ENCODE measurements at regions not wholly inside any gene's neighbourhood (a gene's known extent, or its start where the extent isn't known, plus 50 kb on each side); places are given as distances from the start of the nearest gene placed in this dataset.

- Histone ChIP-seq H3K4me1 (ENCODE audit: control insufficient read depth, insufficient read depth, low read length, unreplicated experiment) (no peaks in the 10 kb centered on the region), H2AFZ (ENCODE audit: low read length, unreplicated experiment) (no peak overlapping the region), H3K4me3 (ENCODE audit: low read depth, low read length) (no peak overlapping the region), H3K27me3 (ENCODE audit: insufficient read depth, low read length) (peaks cover 23% of the 10 kb centered on the region; the same call in 1 of the 2 replicates), H3K36me3 (ENCODE audit: insufficient read depth, low read length) (no peaks in the 10 kb centered on the region), H3K27ac (ENCODE audit: low read depth, low read length) (no peak overlapping the region), H3K79me2 (ENCODE audit: control insufficient read depth, insufficient read depth, low read length, unreplicated experiment) (no peaks in the 10 kb centered on the region)
These were observed 120.7 kb upstream of the BACH2 start for GRCh38 chr6:90417385-90417784.

GRCh38 chr6:90416322-90416721 lies 119.7 kb upstream of the BACH2 start:
- Histone ChIP-seq H3K36me3 (ENCODE audit: insufficient read depth, low read length) (no peaks in the 10 kb centered on the region), H3K4me3 (ENCODE audit: low read depth, low read length) (no peak overlapping the region), H2AFZ (ENCODE audit: low read length, unreplicated experiment) (no peak overlapping the region), H3K4me1 (ENCODE audit: control insufficient read depth, insufficient read depth, low read length, unreplicated experiment) (no peaks in the 10 kb centered on the region), H3K27ac (ENCODE audit: low read depth, low read length) (no peak overlapping the region), H3K27me3 (ENCODE audit: insufficient read depth, low read length) (peaks cover 22% of the 10 kb centered on the region; the same call in 1 of the 2 replicates), H3K79me2 (ENCODE audit: control insufficient read depth, insufficient read depth, low read length, unreplicated experiment) (no peaks in the 10 kb centered on the region)

- H3K36me3 ChIP-seq (ENCODE audit: insufficient read depth, low read length) = no peaks in the 10 kb centered on the region
- no peaks in the 10 kb centered on the region for H3K79me2 ChIP-seq (ENCODE audit: control insufficient read depth, insufficient read depth, low read length, unreplicated experiment)
- H3K4me1 ChIP-seq (ENCODE audit: control insufficient read depth, insufficient read depth, low read length, unreplicated experiment) = no peaks in the 10 kb centered on the region
- H2AFZ ChIP-seq (ENCODE audit: low read length, unreplicated experiment) = no peak overlapping the region
- no peak overlapping the region for H3K4me3 ChIP-seq (ENCODE audit: low read depth, low read length)
- H3K27me3 ChIP-seq (ENCODE audit: insufficient read depth, low read length) = peaks cover 11% of the 10 kb centered on the region; the same call in 1 of the 2 replicates
- no peak overlapping the region for H3K27ac ChIP-seq (ENCODE audit: low read depth, low read length)
These were observed 118.5 kb upstream of the BACH2 start for GRCh38 chr6:90415178-90415577.

- Histone ChIP-seq H3K36me3 (ENCODE audit: insufficient read depth, low read length) (no peaks in the 10 kb centered on the region), H3K27me3 (ENCODE audit: insufficient read depth, low read length) (peaks cover 5% of the 10 kb centered on the region; the same call in 1 of the 2 replicates), H2AFZ (ENCODE audit: low read length, unreplicated experiment) (no peak overlapping the region), H3K4me1 (ENCODE audit: control insufficient read depth, insufficient read depth, low read length, unreplicated experiment) (no peaks in the 10 kb centered on the region), H3K79me2 (ENCODE audit: control insufficient read depth, insufficient read depth, low read length, unreplicated experiment) (no peaks in the 10 kb centered on the region), H3K4me3 (ENCODE audit: low read depth, low read length) (no peak overlapping the region), H3K27ac (ENCODE audit: low read depth, low read length) (no peak overlapping the region)
These were observed 117.7 kb upstream of the BACH2 start for GRCh38 chr6:90414352-90414751.

- Histone ChIP-seq H3K4me1 (ENCODE audit: control insufficient read depth, insufficient read depth, low read length, unreplicated experiment) (no peaks in the 10 kb centered on the region), H3K27ac (ENCODE audit: low read depth, low read length) (no peak overlapping the region), H3K4me3 (ENCODE audit: low read depth, low read length) (peak overlapping the region; percentile 65), H2AFZ (ENCODE audit: low read length, unreplicated experiment) (peak overlapping the region; percentile 15), H3K27me3 (ENCODE audit: insufficient read depth, low read length) (no peaks in the 10 kb centered on the region), H3K36me3 (ENCODE audit: insufficient read depth, low read length) (no peaks in the 10 kb centered on the region), H3K79me2 (ENCODE audit: control insufficient read depth, insufficient read depth, low read length, unreplicated experiment) (no peaks in the 10 kb centered on the region)
These were observed 117.2 kb upstream of the BACH2 start for GRCh38 chr6:90413867-90414266.

GRCh38 chr6:90413396-90413795 lies 116.8 kb upstream of the BACH2 start:
- H3K79me2 ChIP-seq (ENCODE audit: control insufficient read depth, insufficient read depth, low read length, unreplicated experiment) = no peaks in the 10 kb centered on the region
- no peak overlapping the region for H3K27ac ChIP-seq (ENCODE audit: low read depth, low read length)
- peak overlapping the region; percentile 65 for H3K4me3 ChIP-seq (ENCODE audit: low read depth, low read length)
- H3K27me3 ChIP-seq (ENCODE audit: insufficient read depth, low read length) = no peaks in the 10 kb centered on the region
- H3K4me1 ChIP-seq (ENCODE audit: control insufficient read depth, insufficient read depth, low read length, unreplicated experiment) = no peaks in the 10 kb centered on the region
- H3K36me3 ChIP-seq (ENCODE audit: insufficient read depth, low read length) = no peaks in the 10 kb centered on the region
- H2AFZ ChIP-seq (ENCODE audit: low read length, unreplicated experiment) = peak overlapping the region; percentile 15

GRCh38 chr6:90412538-90413369 lies 116.1 kb upstream of the BACH2 start:
- H3K36me3 ChIP-seq (ENCODE audit: insufficient read depth, low read length) = no peaks in the 10 kb centered on the region
- H3K27ac ChIP-seq (ENCODE audit: low read depth, low read length) = no peak overlapping the region
- no peaks in the 10 kb centered on the region for H3K27me3 ChIP-seq (ENCODE audit: insufficient read depth, low read length)
- H2AFZ ChIP-seq (ENCODE audit: low read length, unreplicated experiment) = no peak overlapping the region
- no peaks in the 10 kb centered on the region for H3K4me1 ChIP-seq (ENCODE audit: control insufficient read depth, insufficient read depth, low read length, unreplicated experiment)
- H3K4me3 ChIP-seq (ENCODE audit: low read depth, low read length) = 0 out of 2 replicates have a peak overlapping the region, but pooled peaks have one; percentile 65
- no peaks in the 10 kb centered on the region for H3K79me2 ChIP-seq (ENCODE audit: control insufficient read depth, insufficient read depth, low read length, unreplicated experiment)

GRCh38 chr6:90411292-90411781 lies 114.7 kb upstream of the BACH2 start:
- Histone ChIP-seq H3K27me3 (ENCODE audit: insufficient read depth, low read length) (no peaks in the 10 kb centered on the region), H3K36me3 (ENCODE audit: insufficient read depth, low read length) (no peaks in the 10 kb centered on the region), H3K4me1 (ENCODE audit: control insufficient read depth, insufficient read depth, low read length, unreplicated experiment) (peaks cover under 1% of the 10 kb centered on the region), H2AFZ (ENCODE audit: low read length, unreplicated experiment) (no peak overlapping the region), H3K4me3 (ENCODE audit: low read depth, low read length) (no peak overlapping the region), H3K79me2 (ENCODE audit: control insufficient read depth, insufficient read depth, low read length, unreplicated experiment) (no peaks in the 10 kb centered on the region), H3K27ac (ENCODE audit: low read depth, low read length) (no peak overlapping the region)

- H3K4me3 ChIP-seq (ENCODE audit: low read depth, low read length) = no peak overlapping the region
- peaks cover 2% of the 10 kb centered on the region for H3K4me1 ChIP-seq (ENCODE audit: control insufficient read depth, insufficient read depth, low read length, unreplicated experiment)
- H3K36me3 ChIP-seq (ENCODE audit: insufficient read depth, low read length) = no peaks in the 10 kb centered on the region
- no peaks in the 10 kb centered on the region for H3K27me3 ChIP-seq (ENCODE audit: insufficient read depth, low read length)
- no peak overlapping the region for H3K27ac ChIP-seq (ENCODE audit: low read depth, low read length)
- no peaks in the 10 kb centered on the region for H3K79me2 ChIP-seq (ENCODE audit: control insufficient read depth, insufficient read depth, low read length, unreplicated experiment)
- no peak overlapping the region for H2AFZ ChIP-seq (ENCODE audit: low read length, unreplicated experiment)
These were observed 113.1 kb upstream of the BACH2 start for GRCh38 chr6:90409700-90410099.

GRCh38 chr6:90406957-90407356 lies 110.3 kb upstream of the BACH2 start:
- peaks cover 2% of the 10 kb centered on the region for H3K4me1 ChIP-seq (ENCODE audit: control insufficient read depth, insufficient read depth, low read length, unreplicated experiment)
- peaks cover 16% of the 10 kb centered on the region for H3K27me3 ChIP-seq (ENCODE audit: insufficient read depth, low read length)
- no peaks in the 10 kb centered on the region for H3K79me2 ChIP-seq (ENCODE audit: control insufficient read depth, insufficient read depth, low read length, unreplicated experiment)
- no peak overlapping the region for H2AFZ ChIP-seq (ENCODE audit: low read length, unreplicated experiment)
- no peak overlapping the region for H3K27ac ChIP-seq (ENCODE audit: low read depth, low read length)
- H3K4me3 ChIP-seq (ENCODE audit: low read depth, low read length) = no peak overlapping the region
- no peaks in the 10 kb centered on the region for H3K36me3 ChIP-seq (ENCODE audit: insufficient read depth, low read length)

Measured in ACC112 (cell line).